Stomach (tissue), 8 donors: ENCODE measurements at regions not wholly inside any gene's neighbourhood (a gene's known extent, or its start where the extent isn't known, plus 50 kb on each side); places are given as distances from the start of the nearest gene placed in this dataset.

Experiments used
- DNase-seq, 2 donors: peaks; one replicate each; pipeline versions ENCODE4 v3.0.0 to v3.0.0-alpha.2; 2013 to 2019
- H3K27ac ChIP-seq, 5 donors: fragments of 200-600 bp in 4 of 5; sonication (generic) in 4 of 5; one replicate each; pipeline ENCODE4 v1.5.1; 2013 to 2019; ENCODE audit warnings: mild to moderate bottlenecking in 1 of 5, moderate library complexity in 1 of 5
- H3K27me3 ChIP-seq, 3 donors: fragments of 200-600 bp; sonication (generic); one replicate each; pipeline ENCODE4 v1.5.1; 2017 to 2019; ENCODE audit warnings: mixed run types in 1 of 3
- H3K36me3 ChIP-seq, 4 donors: fragments of 200-600 bp; sonication (generic); 1 replicate in 3 of 4; 2 replicates in 1 of 4; pipeline ENCODE4 v1.5.1; 2016 to 2019
- H3K4me1 ChIP-seq, 4 donors: fragments of 200-600 bp; sonication (generic); one replicate each; pipeline ENCODE4 v1.5.1; 2016 to 2019
- H3K4me3 ChIP-seq, 4 donors: fragments of 200-600 bp; sonication (generic) in 3 of 4; one replicate each; pipeline ENCODE4 v1.5.1; 2016 to 2019; ENCODE audit warnings: mild to moderate bottlenecking in 1 of 4
- H3K9me3 ChIP-seq, 4 donors: fragments of 200-600 bp; sonication (generic); one replicate each; pipeline ENCODE4 v1.5.1; 2016 to 2019
- CTCF ChIP-seq, 7 experiments: fragments of 450-650 bp in 4 of 7; fragments of 200-600 bp in 3 of 7; sonication (generic) in 3 of 7; IDR thresholded peaks; one replicate each; pipeline ENCODE4 v1.5.1; 2016 to 2019; ENCODE audit warnings: antibody characterized with exemption in 7 of 7, control low read depth in 2 of 7, mild to moderate bottlenecking in 1 of 7
- EP300 ChIP-seq: sonication (generic); formaldehyde crosslinking; IDR thresholded peaks from one replicate; pipeline ENCODE4 v1.6.1; 2017; ENCODE audit warnings: antibody characterized with exemption
- POLR2A ChIP-seq, 4 donors: fragments of 450-650 bp; IDR thresholded peaks; one replicate each; pipeline ENCODE4 v1.6.1; 2016; ENCODE audit warnings: antibody characterized with exemption in 4 of 4, control low read depth in 2 of 4, mild to moderate bottlenecking in 1 of 4, moderate library complexity in 1 of 4
- POLR2AphosphoS5 ChIP-seq, 3 donors: sonication (generic); formaldehyde crosslinking; IDR thresholded peaks; one replicate each; pipeline ENCODE4 v1.6.1; 2016; ENCODE audit warnings: antibody characterized with exemption in 3 of 3
- WGBS, 5 donors: extraction: QIAGEN DNeasy Blood & Tissue Kit in 3 of 5; methylation state at CpG; one replicate each; pipeline versions ENCODE4 v1.1.5 to v1.1.7; 2013 to 2018; 5-methylcytosine and 5-hydroxymethylcytosine counted together
- intact Hi-C: fragments of 100-400 bp; cut with DNase I; formaldehyde crosslinking; loops from one replicate; pipeline ENCODE4 v1.15.1; 2023; ENCODE audit warnings: low total_unique reads
- donor health status: healthy with polysubstance abuse.
- donor health status: Bipolar disorder and iron deficiency.
- donor health status: healthy.

- no peak overlapping the region for H3K27ac ChIP-seq
- DNase-seq = no peak
- intact Hi-C loops = no loop called here
- peaks cover 0 to 20% (median 6%) of the 10 kb centered on the region in 4 donors for H3K9me3 ChIP-seq
- H3K4me3 ChIP-seq = no peak overlapping the region
- H3K36me3 ChIP-seq = no peaks in the 10 kb centered on the region
- TF ChIP-seq POLR2A (IDR thresholded peaks at IDR 0.05) = no peak
- no peak for TF ChIP-seq CTCF (IDR thresholded peaks at IDR 0.05)
- no peak for TF ChIP-seq POLR2AphosphoS5 (IDR thresholded peaks at IDR 0.05)
- TF ChIP-seq EP300 = no peak
- H3K4me1 ChIP-seq = no peaks in the 10 kb centered on the region
- H3K27me3 ChIP-seq = no peaks in the 10 kb centered on the region
These were observed 267.5 kb upstream of the GRIA1 start for GRCh38 chr5:153222936-153223335.

- H3K27me3 ChIP-seq = no peaks in the 10 kb centered on the region
- 71 to 82% (median 81%) methylated on average over 6 of the region's 6 CpGs for WGBS, 5 donors
- H3K9me3 ChIP-seq = peaks cover 0 to 21% (median 2%) of the 10 kb centered on the region in 4 donors
- no peak for DNase-seq
- intact Hi-C loops = no loop called here
- H3K4me1 ChIP-seq = no peaks in the 10 kb centered on the region
- no peak overlapping the region for H3K4me3 ChIP-seq
- H3K36me3 ChIP-seq = no peaks in the 10 kb centered on the region
- H3K27ac ChIP-seq = no peak overlapping the region
- no peak for TF ChIP-seq POLR2A (IDR thresholded peaks at IDR 0.05)
- TF ChIP-seq CTCF (IDR thresholded peaks at IDR 0.05) = no peak
- no peak for TF ChIP-seq EP300
- no peak for TF ChIP-seq POLR2AphosphoS5 (IDR thresholded peaks at IDR 0.05)
These were observed 267.1 kb upstream of the GRIA1 start for GRCh38 chr5:153223376-153223775.

- H3K36me3 ChIP-seq = no peaks in the 10 kb centered on the region
- intact Hi-C loops = no loop called here
- no peak for TF ChIP-seq POLR2A (IDR thresholded peaks at IDR 0.05)
- no peak for TF ChIP-seq EP300
- TF ChIP-seq POLR2AphosphoS5 (IDR thresholded peaks at IDR 0.05) = no peak
- no peak for TF ChIP-seq CTCF (IDR thresholded peaks at IDR 0.05)
- no peaks in the 10 kb centered on the region for H3K4me1 ChIP-seq
- no peak overlapping the region for H3K27ac ChIP-seq
- H3K27me3 ChIP-seq = no peaks in the 10 kb centered on the region
- DNase-seq = no peak
- H3K4me3 ChIP-seq = no peak overlapping the region
- H3K9me3 ChIP-seq = peaks cover 0 to 13% (median 0%) of the 10 kb centered on the region in 4 donors
These were observed 265.8 kb upstream of the GRIA1 start for GRCh38 chr5:153224651-153225050.

- Histone ChIP-seq H3K4me3 (no peak overlapping the region), H3K9me3 (peaks cover 0 to 10% (median 0%) of the 10 kb centered on the region in 4 donors), H3K36me3 (no peaks in the 10 kb centered on the region), H3K27ac (no peak overlapping the region), H3K4me1 (no peaks in the 10 kb centered on the region), H3K27me3 (no peaks in the 10 kb centered on the region)
- WGBS, 5 donors = 53 to 78% (median 76%) methylated on average over 2 of the region's 2 CpGs
- intact Hi-C loops = no loop called here
- no peak for DNase-seq
- TF ChIP-seq CTCF (IDR thresholded peaks at IDR 0.05) (no peak), POLR2A (IDR thresholded peaks at IDR 0.05) (no peak), POLR2AphosphoS5 (IDR thresholded peaks at IDR 0.05) (no peak), EP300 (no peak)
These were observed 256.5 kb upstream of the GRIA1 start for GRCh38 chr5:153233933-153234332.
